ENCODE measurements at regions not wholly inside any gene's neighbourhood (a gene's known extent, or its start where the extent isn't known, plus 50 kb on each side); places are given as distances from the start of the nearest gene placed in this dataset.

DNA sequence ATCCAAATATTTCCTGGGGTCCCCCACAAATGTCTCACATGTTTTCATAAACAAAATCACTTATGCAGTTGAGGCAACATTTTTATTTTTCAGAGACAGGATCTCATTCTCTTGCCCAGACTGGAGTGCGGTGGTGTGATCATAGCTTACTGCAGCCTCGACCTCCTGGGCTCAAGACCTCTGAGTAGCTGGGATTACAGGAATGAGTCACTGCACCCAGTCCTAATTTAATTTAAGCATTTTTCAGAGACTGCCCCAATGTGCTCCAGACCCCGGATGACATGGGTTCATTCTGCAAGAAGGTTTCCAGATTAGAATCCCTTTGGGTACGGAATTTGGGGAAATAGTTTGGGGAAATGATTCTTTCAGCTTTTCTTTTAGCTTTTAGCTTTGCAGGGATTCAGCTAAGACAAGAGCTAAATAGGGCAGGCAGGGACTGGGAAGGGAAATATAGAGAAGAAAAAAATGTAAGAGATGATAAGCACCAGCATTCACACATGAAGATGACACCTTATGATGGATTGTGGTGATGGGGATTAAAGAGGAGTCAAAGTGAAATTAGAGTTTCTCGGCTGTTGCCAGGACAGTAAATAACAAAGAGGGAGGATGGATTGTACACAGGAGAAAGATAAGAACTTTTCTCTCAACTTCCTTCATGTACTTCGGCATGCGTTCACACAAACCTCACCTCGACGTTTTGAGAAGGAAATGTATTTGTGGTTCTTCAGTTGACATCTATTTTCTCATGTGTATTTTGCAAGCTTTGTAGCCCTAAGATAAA lies 169.4 kb upstream of the TAB2 start:
- no peaks in the 10 kb centered on the region for H3K9me3 Mint-ChIP-seq (ENCODE audit: unreplicated experiment)
- H3K4me3 Mint-ChIP-seq (ENCODE audit: unreplicated experiment): no peak overlapping the region
- no peak overlapping the region for H3K27ac Mint-ChIP-seq (ENCODE audit: unreplicated experiment)
- DNase-seq (ENCODE audit: low spot score): no peak
- H3K36me3 Mint-ChIP-seq (ENCODE audit: low read depth, unreplicated experiment): no peaks in the 10 kb centered on the region
- TF ChIP-seq, protein P1, sequence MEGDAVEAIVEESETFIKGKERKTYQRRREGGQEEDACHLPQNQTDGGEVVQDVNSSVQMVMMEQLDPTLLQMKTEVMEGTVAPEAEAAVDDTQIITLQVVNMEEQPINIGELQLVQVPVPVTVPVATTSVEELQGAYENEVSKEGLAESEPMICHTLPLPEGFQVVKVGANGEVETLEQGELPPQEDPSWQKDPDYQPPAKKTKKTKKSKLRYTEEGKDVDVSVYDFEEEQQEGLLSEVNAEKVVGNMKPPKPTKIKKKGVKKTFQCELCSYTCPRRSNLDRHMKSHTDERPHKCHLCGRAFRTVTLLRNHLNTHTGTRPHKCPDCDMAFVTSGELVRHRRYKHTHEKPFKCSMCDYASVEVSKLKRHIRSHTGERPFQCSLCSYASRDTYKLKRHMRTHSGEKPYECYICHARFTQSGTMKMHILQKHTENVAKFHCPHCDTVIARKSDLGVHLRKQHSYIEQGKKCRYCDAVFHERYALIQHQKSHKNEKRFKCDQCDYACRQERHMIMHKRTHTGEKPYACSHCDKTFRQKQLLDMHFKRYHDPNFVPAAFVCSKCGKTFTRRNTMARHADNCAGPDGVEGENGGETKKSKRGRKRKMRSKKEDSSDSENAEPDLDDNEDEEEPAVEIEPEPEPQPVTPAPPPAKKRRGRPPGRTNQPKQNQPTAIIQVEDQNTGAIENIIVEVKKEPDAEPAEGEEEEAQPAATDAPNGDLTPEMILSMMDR (IDR thresholded peaks at IDR 0.05; ENCODE audit: unreplicated experiment): no peak
- peaks cover 3% of the 10 kb centered on the region for H3K27me3 Mint-ChIP-seq (ENCODE audit: unreplicated experiment)
- peaks cover 5% of the 10 kb centered on the region for H3K4me1 Mint-ChIP-seq (ENCODE audit: unreplicated experiment)

DNA sequence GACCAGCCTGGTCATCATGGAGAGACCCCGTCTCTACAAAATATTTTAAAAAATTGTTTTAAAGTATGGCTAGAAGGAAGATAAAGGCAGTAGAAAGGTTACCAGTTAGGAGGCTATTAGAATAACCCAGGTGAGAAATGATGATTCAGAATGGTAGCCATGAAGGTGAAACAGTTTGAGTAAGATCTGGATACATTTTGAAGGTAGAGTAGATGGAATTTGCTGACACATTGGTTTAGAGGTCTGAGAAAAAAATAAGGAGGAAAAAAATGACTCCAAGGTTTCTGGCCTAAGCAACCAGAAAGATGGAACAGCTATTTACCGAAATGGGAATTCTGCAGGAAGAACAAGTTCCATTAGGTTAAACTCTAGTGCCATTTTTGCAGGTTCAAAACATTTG lies 167.9 kb upstream of the TAB2 start:
- Mint-ChIP-seq H3K4me3 (ENCODE audit: unreplicated experiment) (no peak overlapping the region), H3K4me1 (ENCODE audit: unreplicated experiment) (peaks cover 5% of the 10 kb centered on the region), H3K9me3 (ENCODE audit: unreplicated experiment) (no peaks in the 10 kb centered on the region), H3K27ac (ENCODE audit: unreplicated experiment) (no peak overlapping the region), H3K36me3 (ENCODE audit: low read depth, unreplicated experiment) (peaks cover 7% of the 10 kb centered on the region), H3K27me3 (ENCODE audit: unreplicated experiment) (peaks cover 3% of the 10 kb centered on the region)
- TF ChIP-seq, protein P1 (IDR thresholded peaks at IDR 0.05; ENCODE audit: unreplicated experiment): no peak
- no peak for DNase-seq (ENCODE audit: low spot score)

DNA sequence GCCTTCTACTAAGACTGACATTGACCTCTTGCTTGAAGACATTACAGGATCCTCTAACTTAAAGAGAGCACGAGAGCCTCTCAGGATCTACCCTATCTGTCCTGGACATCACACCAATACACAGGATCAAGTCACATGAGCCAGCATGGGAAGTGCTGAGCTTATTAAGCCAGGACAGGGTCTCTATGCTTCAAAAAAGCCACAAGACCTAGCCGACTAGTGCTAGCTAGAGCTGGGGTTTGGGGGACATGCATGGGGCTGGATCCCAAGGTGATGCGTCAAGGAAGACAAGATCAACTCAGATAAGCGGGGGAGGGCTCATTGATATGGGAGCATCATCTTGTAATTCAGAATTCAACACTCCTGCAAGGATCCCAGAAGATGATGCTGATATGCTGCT lies 167.2 kb upstream of the TAB2 start:
- H3K9me3 Mint-ChIP-seq (ENCODE audit: unreplicated experiment): no peaks in the 10 kb centered on the region
- TF ChIP-seq, protein P1 (IDR thresholded peaks at IDR 0.05; ENCODE audit: unreplicated experiment): no peak
- no peak overlapping the region for H3K4me3 Mint-ChIP-seq (ENCODE audit: unreplicated experiment)
- no peak for DNase-seq (ENCODE audit: low spot score)
- peaks cover 5% of the 10 kb centered on the region for H3K4me1 Mint-ChIP-seq (ENCODE audit: unreplicated experiment)
- peaks cover 3% of the 10 kb centered on the region for H3K27me3 Mint-ChIP-seq (ENCODE audit: unreplicated experiment)
- H3K36me3 Mint-ChIP-seq (ENCODE audit: low read depth, unreplicated experiment): peaks cover 7% of the 10 kb centered on the region
- no peak overlapping the region for H3K27ac Mint-ChIP-seq (ENCODE audit: unreplicated experiment)

DNA sequence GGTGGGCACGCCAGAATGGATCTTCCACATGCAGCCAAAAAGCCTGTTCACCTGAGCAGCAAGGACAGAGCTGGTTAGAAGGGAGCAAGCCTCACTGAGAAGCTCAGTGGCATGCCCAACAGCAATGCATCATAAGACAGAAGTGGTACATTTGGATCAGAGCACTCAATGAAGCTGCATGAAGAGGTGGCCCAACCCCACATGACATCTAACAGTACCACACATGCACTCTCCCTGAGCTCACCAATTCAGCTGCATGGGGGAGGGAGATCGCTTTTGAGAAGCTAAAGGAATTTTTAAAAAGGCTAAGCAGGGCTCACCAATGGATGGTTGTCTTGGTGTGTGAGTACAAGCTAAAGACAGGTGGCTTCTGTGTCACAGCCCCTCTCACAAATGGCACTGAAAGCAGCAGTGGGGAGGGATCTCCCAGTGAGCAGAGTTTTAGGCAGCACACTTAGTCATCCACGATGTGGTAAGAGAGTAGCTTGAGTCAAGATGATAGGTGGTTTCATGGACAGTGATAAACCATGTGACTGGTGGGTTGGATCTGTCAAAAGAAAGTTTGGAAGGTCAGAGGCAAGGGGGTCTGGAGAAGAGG lies 166.6 kb upstream of the TAB2 start:
- no peaks in the 10 kb centered on the region for H3K9me3 Mint-ChIP-seq (ENCODE audit: unreplicated experiment)
- H3K27ac Mint-ChIP-seq (ENCODE audit: unreplicated experiment): no peak overlapping the region
- H3K27me3 Mint-ChIP-seq (ENCODE audit: unreplicated experiment): peaks cover 3% of the 10 kb centered on the region
- TF ChIP-seq, protein P1 (IDR thresholded peaks at IDR 0.05; ENCODE audit: unreplicated experiment): no peak
- H3K36me3 Mint-ChIP-seq (ENCODE audit: low read depth, unreplicated experiment): peaks cover 7% of the 10 kb centered on the region
- H3K4me1 Mint-ChIP-seq (ENCODE audit: unreplicated experiment): peaks cover 5% of the 10 kb centered on the region
- peak overlapping the region; percentile 54 for H3K4me3 Mint-ChIP-seq (ENCODE audit: unreplicated experiment)
- no peak for DNase-seq (ENCODE audit: low spot score)

DNA sequence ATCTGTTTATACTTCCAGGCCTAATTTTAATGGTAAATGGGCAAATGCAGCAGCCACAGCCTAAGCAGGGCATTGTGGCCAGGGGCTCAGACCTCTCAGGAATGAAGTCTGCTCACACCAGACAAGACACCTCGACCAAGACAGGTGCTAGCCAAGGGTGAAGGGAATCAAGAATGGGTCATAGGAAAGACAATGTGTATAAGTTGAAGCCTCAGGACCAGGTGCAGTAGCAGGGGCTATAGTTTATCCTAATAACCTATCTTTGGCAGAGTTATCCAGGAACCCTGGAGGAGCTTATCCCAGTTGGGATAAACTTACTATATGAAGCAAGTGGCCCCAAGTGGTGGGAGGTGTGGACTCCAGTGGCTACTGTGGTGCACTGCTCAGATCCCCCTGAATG lies 165.0 kb upstream of the TAB2 start:
- TF ChIP-seq, protein P1 (IDR thresholded peaks at IDR 0.05; ENCODE audit: unreplicated experiment): no peak
- H3K27ac Mint-ChIP-seq (ENCODE audit: unreplicated experiment): no peak overlapping the region
- H3K27me3 Mint-ChIP-seq (ENCODE audit: unreplicated experiment): peaks cover 5% of the 10 kb centered on the region

More for the DNA sequence above, 165.0 kb upstream of the TAB2 start:
- peaks cover 7% of the 10 kb centered on the region for H3K36me3 Mint-ChIP-seq (ENCODE audit: low read depth, unreplicated experiment)
- peaks cover 7% of the 10 kb centered on the region for H3K4me1 Mint-ChIP-seq (ENCODE audit: unreplicated experiment)
- no peak for DNase-seq (ENCODE audit: low spot score)
- no peak overlapping the region for H3K4me3 Mint-ChIP-seq (ENCODE audit: unreplicated experiment)
- H3K9me3 Mint-ChIP-seq (ENCODE audit: unreplicated experiment): no peaks in the 10 kb centered on the region
